Activated naive CD4-positive, alpha-beta T cell treated with anti-CD3 and anti-CD28 coated beads, Interleukin-2, amount 50 U/mL, for 24 hours (primary cell): ENCODE measurements at regions not wholly inside any gene's neighbourhood (a gene's known extent, or its start where the extent isn't known, plus 50 kb on each side); places are given as distances from the start of the nearest gene placed in this dataset.
"Not testable (repeated sequence)": the region's sequence is repeated elsewhere in the genome, so short reads cannot be mapped to it uniquely, and the experiment has no call there.

Experiments
- H3K27ac Mint-ChIP-seq: one replicate; pipeline ENCODE4 v1.8.0; 2021; ENCODE audit warnings: mild to moderate bottlenecking, mixed read lengths
- H3K27me3 Mint-ChIP-seq: one replicate; pipeline ENCODE4 v1.8.0; 2021; ENCODE audit warnings: mixed read lengths
- H3K36me3 Mint-ChIP-seq: one replicate; pipeline ENCODE4 v1.8.0; 2021; ENCODE audit warnings: mixed read lengths
- H3K4me1 Mint-ChIP-seq: one replicate; pipeline ENCODE4 v1.8.0; 2021; ENCODE audit warnings: mixed read lengths
- H3K4me3 Mint-ChIP-seq: one replicate; pipeline ENCODE4 v1.8.0; 2021; ENCODE audit warnings: mild to moderate bottlenecking, mixed read lengths
- H3K9me3 Mint-ChIP-seq: one replicate; pipeline ENCODE4 v1.8.0; 2021; ENCODE audit warnings: mixed read lengths

GRCh38 chr4:12933760-12934221 lies 550.3 kb downstream of the RAB28 start:
- Mint-ChIP-seq H3K27me3 (peaks cover 3% of the 10 kb centered on the region), H3K27ac (no peak overlapping the region), H3K9me3 (peaks cover 4% of the 10 kb centered on the region), H3K36me3 (no peaks in the 10 kb centered on the region), H3K4me3 (no peak overlapping the region), H3K4me1 (no peaks in the 10 kb centered on the region)

GRCh38 chr4:12932203-12932788 lies 551.8 kb downstream of the RAB28 start:
- no peak overlapping the region for H3K27ac Mint-ChIP-seq
- peaks cover 4% of the 10 kb centered on the region for H3K9me3 Mint-ChIP-seq
- H3K4me3 Mint-ChIP-seq = no peak overlapping the region
- no peaks in the 10 kb centered on the region for H3K27me3 Mint-ChIP-seq
- no peaks in the 10 kb centered on the region for H3K36me3 Mint-ChIP-seq
- no peaks in the 10 kb centered on the region for H3K4me1 Mint-ChIP-seq

GRCh38 chr4:12929784-12930183 lies 554.4 kb downstream of the RAB28 start:
- no peaks in the 10 kb centered on the region for H3K36me3 Mint-ChIP-seq
- no peak overlapping the region for H3K27ac Mint-ChIP-seq
- peaks cover 4% of the 10 kb centered on the region for H3K9me3 Mint-ChIP-seq
- H3K4me3 Mint-ChIP-seq = no peak overlapping the region
- no peaks in the 10 kb centered on the region for H3K27me3 Mint-ChIP-seq
- H3K4me1 Mint-ChIP-seq = no peaks in the 10 kb centered on the region

- Mint-ChIP-seq H3K27me3 (no peaks in the 10 kb centered on the region), H3K9me3 (peaks cover 4% of the 10 kb centered on the region), H3K4me1 (no peaks in the 10 kb centered on the region), H3K36me3 (no peaks in the 10 kb centered on the region), H3K27ac (no peak overlapping the region), H3K4me3 (no peak overlapping the region)
These were observed 555.4 kb downstream of the RAB28 start for GRCh38 chr4:12928751-12929150.

GRCh38 chr4:12926189-12927066 lies 557.7 kb downstream of the RAB28 start:
- Mint-ChIP-seq H3K27me3 (no peaks in the 10 kb centered on the region), H3K4me1 (no peaks in the 10 kb centered on the region), H3K4me3 (no peak overlapping the region), H3K27ac (no peak overlapping the region), H3K36me3 (no peaks in the 10 kb centered on the region), H3K9me3 (peaks cover 4% of the 10 kb centered on the region)

GRCh38 chr4:12924728-12925320 lies 559.3 kb downstream of the RAB28 start:
- Mint-ChIP-seq H3K27ac (no peak overlapping the region), H3K4me1 (no peaks in the 10 kb centered on the region), H3K36me3 (no peaks in the 10 kb centered on the region), H3K9me3 (peaks cover 2% of the 10 kb centered on the region), H3K27me3 (no peaks in the 10 kb centered on the region), H3K4me3 (no peak overlapping the region)

GRCh38 chr4:12924253-12924652 lies 559.9 kb downstream of the RAB28 start:
- no peaks in the 10 kb centered on the region for H3K36me3 Mint-ChIP-seq
- H3K9me3 Mint-ChIP-seq = no peaks in the 10 kb centered on the region
- no peaks in the 10 kb centered on the region for H3K27me3 Mint-ChIP-seq
- H3K4me1 Mint-ChIP-seq = no peaks in the 10 kb centered on the region
- no peak overlapping the region for H3K27ac Mint-ChIP-seq
- no peak overlapping the region for H3K4me3 Mint-ChIP-seq

- Mint-ChIP-seq H3K4me1 (no peaks in the 10 kb centered on the region), H3K4me3 (no peak overlapping the region), H3K27me3 (no peaks in the 10 kb centered on the region), H3K27ac (no peak overlapping the region), H3K9me3 (peaks cover 5% of the 10 kb centered on the region), H3K36me3 (peaks cover 3% of the 10 kb centered on the region)
These were observed 571.2 kb downstream of the RAB28 start for GRCh38 chr4:12912896-12913418.

GRCh38 chr4:12911750-12912358 lies 572.3 kb downstream of the RAB28 start:
- peaks cover 3% of the 10 kb centered on the region for H3K36me3 Mint-ChIP-seq
- H3K4me1 Mint-ChIP-seq = no peaks in the 10 kb centered on the region
- H3K9me3 Mint-ChIP-seq = peaks cover 5% of the 10 kb centered on the region
- H3K27ac Mint-ChIP-seq = no peak overlapping the region
- H3K27me3 Mint-ChIP-seq = no peaks in the 10 kb centered on the region
- H3K4me3 Mint-ChIP-seq = no peak overlapping the region

GRCh38 chr4:12903640-12904039 lies 580.5 kb downstream of the RAB28 start:
- not testable (repeated sequence) for H3K36me3 Mint-ChIP-seq, H3K4me1 Mint-ChIP-seq, H3K9me3 Mint-ChIP-seq, H3K4me3 Mint-ChIP-seq, H3K27me3 Mint-ChIP-seq, H3K27ac Mint-ChIP-seq

- Mint-ChIP-seq H3K27ac (no peak overlapping the region), H3K9me3 (peaks cover 6% of the 10 kb centered on the region), H3K36me3 (no peaks in the 10 kb centered on the region), H3K27me3 (peaks cover 4% of the 10 kb centered on the region), H3K4me3 (no peak overlapping the region), H3K4me1 (no peaks in the 10 kb centered on the region)
These were observed 581.4 kb downstream of the RAB28 start for GRCh38 chr4:12902735-12903134.

GRCh38 chr4:12897954-12898353 lies 586.2 kb downstream of the RAB28 start:
- Mint-ChIP-seq H3K27ac (no peak overlapping the region), H3K36me3 (no peaks in the 10 kb centered on the region), H3K27me3 (peaks cover 4% of the 10 kb centered on the region), H3K4me1 (no peaks in the 10 kb centered on the region), H3K9me3 (peaks cover 6% of the 10 kb centered on the region), H3K4me3 (no peak overlapping the region)

- Mint-ChIP-seq H3K27me3 (no peaks in the 10 kb centered on the region), H3K4me1 (no peaks in the 10 kb centered on the region), H3K9me3 (no peaks in the 10 kb centered on the region), H3K27ac (no peak overlapping the region), H3K4me3 (no peak overlapping the region), H3K36me3 (no peaks in the 10 kb centered on the region)
These were observed 590.1 kb downstream of the RAB28 start for GRCh38 chr4:12894062-12894461.

GRCh38 chr4:12889054-12889453 lies 595.1 kb downstream of the RAB28 start:
- Mint-ChIP-seq H3K9me3 (no peaks in the 10 kb centered on the region), H3K4me1 (no peaks in the 10 kb centered on the region), H3K27ac (no peak overlapping the region), H3K36me3 (no peaks in the 10 kb centered on the region), H3K4me3 (no peak overlapping the region), H3K27me3 (no peaks in the 10 kb centered on the region)

- Mint-ChIP-seq H3K9me3 (no peaks in the 10 kb centered on the region), H3K4me3 (no peak overlapping the region), H3K4me1 (no peaks in the 10 kb centered on the region), H3K27me3 (no peaks in the 10 kb centered on the region), H3K27ac (no peak overlapping the region), H3K36me3 (no peaks in the 10 kb centered on the region)
These were observed 599.0 kb downstream of the RAB28 start for GRCh38 chr4:12884846-12885796.
